ENCODE measurements at regions not wholly inside any gene's neighbourhood (a gene's known extent, or its start where the extent isn't known, plus 50 kb on each side); places are given as distances from the start of the nearest gene placed in this dataset.

DNA sequence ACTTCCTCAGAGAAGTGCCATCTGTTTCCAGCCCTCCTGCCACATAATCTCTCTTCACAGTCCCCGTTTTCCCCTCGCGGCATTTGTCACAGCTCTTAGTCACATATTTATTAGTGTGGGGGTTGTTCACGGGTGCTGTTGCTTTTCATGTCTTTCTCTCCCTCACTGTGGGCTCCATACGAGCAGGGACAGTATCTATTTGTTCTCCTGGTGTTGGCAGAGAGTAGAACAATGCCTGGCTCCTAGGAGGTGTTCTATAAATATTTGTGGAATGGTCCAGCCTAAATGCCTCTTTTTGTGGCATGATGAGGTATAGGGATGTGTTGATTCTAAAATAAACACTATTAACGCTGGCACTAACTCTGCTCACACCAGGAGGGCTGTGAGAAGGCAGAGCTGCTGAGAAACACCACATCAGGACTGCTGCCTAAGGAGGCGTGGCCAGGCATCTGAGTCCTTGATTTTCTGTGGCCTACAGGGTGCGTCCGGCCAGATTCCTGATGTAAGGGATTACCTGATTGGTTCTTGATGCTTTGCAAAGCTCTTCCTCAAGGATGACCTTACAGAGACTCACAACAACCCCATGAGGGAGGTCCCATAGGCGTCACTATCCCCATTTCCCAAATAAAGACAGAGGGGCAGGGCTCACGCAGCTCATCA, 219.8 kb upstream of the ARID1B start:
- TF ChIP-seq, protein P1, sequence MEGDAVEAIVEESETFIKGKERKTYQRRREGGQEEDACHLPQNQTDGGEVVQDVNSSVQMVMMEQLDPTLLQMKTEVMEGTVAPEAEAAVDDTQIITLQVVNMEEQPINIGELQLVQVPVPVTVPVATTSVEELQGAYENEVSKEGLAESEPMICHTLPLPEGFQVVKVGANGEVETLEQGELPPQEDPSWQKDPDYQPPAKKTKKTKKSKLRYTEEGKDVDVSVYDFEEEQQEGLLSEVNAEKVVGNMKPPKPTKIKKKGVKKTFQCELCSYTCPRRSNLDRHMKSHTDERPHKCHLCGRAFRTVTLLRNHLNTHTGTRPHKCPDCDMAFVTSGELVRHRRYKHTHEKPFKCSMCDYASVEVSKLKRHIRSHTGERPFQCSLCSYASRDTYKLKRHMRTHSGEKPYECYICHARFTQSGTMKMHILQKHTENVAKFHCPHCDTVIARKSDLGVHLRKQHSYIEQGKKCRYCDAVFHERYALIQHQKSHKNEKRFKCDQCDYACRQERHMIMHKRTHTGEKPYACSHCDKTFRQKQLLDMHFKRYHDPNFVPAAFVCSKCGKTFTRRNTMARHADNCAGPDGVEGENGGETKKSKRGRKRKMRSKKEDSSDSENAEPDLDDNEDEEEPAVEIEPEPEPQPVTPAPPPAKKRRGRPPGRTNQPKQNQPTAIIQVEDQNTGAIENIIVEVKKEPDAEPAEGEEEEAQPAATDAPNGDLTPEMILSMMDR (IDR thresholded peaks at IDR 0.05; ENCODE audit: insufficient read depth, low read length), result no peak
- no peak for TF ChIP-seq GABPA (IDR thresholded peaks at IDR 0.05; ENCODE audit: low read depth)
- no peak for TF ChIP-seq POLR2AphosphoS5 (IDR thresholded peaks at IDR 0.05; ENCODE audit: low read depth)
- TF ChIP-seq SPI1 (IDR thresholded peaks at IDR 0.05; ENCODE audit: borderline replicate concordance, low read depth), result no peak
